GM18868 (cell line): ENCODE measurements at regions not wholly inside any gene's neighbourhood (a gene's known extent, or its start where the extent isn't known, plus 50 kb on each side); places are given as distances from the start of the nearest gene placed in this dataset.
"Not testable (repeated sequence)": the region's sequence is repeated elsewhere in the genome, so short reads cannot be mapped to it uniquely, and the experiment has no call there.

Experiments
- ATAC-seq: cut with Tn5 transposase; IDR thresholded peaks from one replicate; pipeline ENCODE4 v1.9.1; 2021; ENCODE audit warnings: mild to moderate bottlenecking, moderate library complexity; ENCODE audit not compliant: unreplicated experiment

- no peak for ATAC-seq
Measured at GRCh38 chr1:229710746-229711145, 84.7 kb downstream of the URB2 start.

- no peak for ATAC-seq
Measured at GRCh38 chr1:229714306-229714705, 88.3 kb downstream of the URB2 start.

- no peak for ATAC-seq
Measured at GRCh38 chr1:229714964-229715603, 89.0 kb downstream of the URB2 start.

- ATAC-seq = no peak
Measured at GRCh38 chr1:229716069-229716468, 90.0 kb downstream of the URB2 start.

- no peak for ATAC-seq
Measured at GRCh38 chr1:229716704-229717103, 90.7 kb downstream of the URB2 start.

GRCh38 chr1:229717786-229718576 is 91.9 kb downstream of the URB2 start:
- ATAC-seq = no peak

GRCh38 chr1:229726061-229726460 is 100.0 kb downstream of the URB2 start:
- no peak for ATAC-seq

GRCh38 chr1:229729916-229730315 is 103.9 kb downstream of the URB2 start:
- no peak for ATAC-seq

- ATAC-seq = no peak
Measured at GRCh38 chr1:229730573-229730972, 104.5 kb downstream of the URB2 start.

- ATAC-seq = no peak
Measured at GRCh38 chr1:229732061-229732460, 106.0 kb downstream of the URB2 start.

- no peak for ATAC-seq
Measured at GRCh38 chr1:229736376-229736775, 110.3 kb downstream of the URB2 start.

- not testable (repeated sequence) for ATAC-seq
Measured at GRCh38 chr1:229742614-229743013, 116.6 kb downstream of the URB2 start.

GRCh38 chr1:229749992-229750391 is 123.9 kb downstream of the URB2 start:
- ATAC-seq = no peak

GRCh38 chr1:229751610-229752009 is 125.6 kb downstream of the URB2 start:
- ATAC-seq = no peak

GRCh38 chr1:229752679-229753078 is 126.6 kb downstream of the URB2 start:
- ATAC-seq = no peak

GRCh38 chr1:229753764-229754551 is 127.9 kb downstream of the URB2 start:
- ATAC-seq = no peak

GRCh38 chr1:229756666-229757065 is 130.6 kb downstream of the URB2 start:
- no peak for ATAC-seq

GRCh38 chr1:229757226-229757625 is 131.2 kb downstream of the URB2 start:
- no peak for ATAC-seq

- no peak for ATAC-seq
Measured at GRCh38 chr1:229758101-229759036, 132.3 kb downstream of the URB2 start.

- ATAC-seq = no peak
Measured at GRCh38 chr1:229759037-229759435, 133.0 kb downstream of the URB2 start.

GRCh38 chr1:229759586-229759985 is 133.5 kb downstream of the URB2 start:
- no peak for ATAC-seq
